IMR-90 (cell line): ENCODE measurements at regions not wholly inside any gene's neighbourhood (a gene's known extent, or its start where the extent isn't known, plus 50 kb on each side); places are given as distances from the start of the nearest gene placed in this dataset.

Experiments
- ATAC-seq: fragments of 200-7000 bp; cut with Tn5 transposase; 2 replicates; pipeline ENCODE4 v1.9.1; 2020; ENCODE audit warnings: low read depth, mild to moderate bottlenecking, moderate library complexity
- BruUV-seq: library from RNA; stranded (reverse); fragments of 400-500 nt; replicated peaks from 2 replicates; lab custom pipeline; 2021; lab: Mats Ljungman, UMichigan
- CTCF ChIA-PET: fragments of 300-600 bp; formaldehyde crosslinking; extraction: SDS; loops from one replicate; lab custom pipeline; 2021; ENCODE audit warnings: antibody characterized with exemption; lab: Yijun Ruan, JAX
- POLR2A ChIA-PET: fragments of 300-600 bp; sonication (Branson Sonifier 250); formaldehyde crosslinking; loops from one replicate; lab custom pipeline; 2022; ENCODE audit warnings: antibody characterized with exemption; ENCODE audit not compliant: unreplicated experiment; lab: Charles Lee
- DNase-seq: peaks from one replicate; pipeline ENCODE4 v3.0.0; 2013
- H2AFZ ChIP-seq: replicated peaks from 2 replicates; pipeline ENCODE3; 2013; ENCODE audit warnings: low read length, mild to moderate bottlenecking; ENCODE audit not compliant: poor library complexity
- H2AK5ac ChIP-seq: 2 replicates; pipeline ENCODE4 v1.6.1; 2013; ENCODE audit warnings: low read depth, low read length, inconsistent platforms
- H2AK9ac ChIP-seq: replicated peaks from 2 replicates; pipeline ENCODE3; 2013; ENCODE audit warnings: mild to moderate bottlenecking, low read depth, low read length, moderate library complexity; ENCODE audit not compliant: poor library complexity
- H2BK120ac ChIP-seq: 2 replicates; pipeline ENCODE4 v1.6.1; 2013; ENCODE audit warnings: low read depth, low read length, inconsistent platforms
- H2BK15ac ChIP-seq: 3 replicates; pipeline ENCODE4 v1.6.1; 2013; ENCODE audit warnings: low read depth, low read length, inconsistent platforms
- H2BK20ac ChIP-seq: 2 replicates; pipeline ENCODE4 v1.6.1; 2013; ENCODE audit warnings: low read depth, mild to moderate bottlenecking, inconsistent platforms, low read length, moderate library complexity
- H2BK5ac ChIP-seq: 2 replicates; pipeline ENCODE4 v1.6.1; 2013; ENCODE audit warnings: mild to moderate bottlenecking, low read depth, low read length, inconsistent platforms; ENCODE audit not compliant: poor library complexity, severe bottlenecking
- H3K14ac ChIP-seq: replicated peaks from 2 replicates; pipeline ENCODE4 v1.6.1; 2013; ENCODE audit warnings: low read depth, low read length, inconsistent platforms
- H3K18ac ChIP-seq: 2 replicates; pipeline ENCODE4 v1.6.1; 2013; ENCODE audit warnings: low read depth, low read length, control low read depth
- H3K23ac ChIP-seq: 2 replicates; pipeline ENCODE4 v1.6.1; 2013; ENCODE audit warnings: low read depth, low read length, inconsistent platforms
- H3K27ac ChIP-seq: 2 replicates; pipeline ENCODE4 v1.5.1; 2013; ENCODE audit warnings: mild to moderate bottlenecking, control low read depth, low read length; ENCODE audit not compliant: insufficient read depth
- H3K27me3 ChIP-seq: 2 replicates; pipeline ENCODE4 v1.6.1; 2013; ENCODE audit warnings: low read length; ENCODE audit not compliant: control insufficient read depth, insufficient read depth
- H3K36me3 ChIP-seq: 2 replicates; pipeline ENCODE4 v1.6.1; 2013; ENCODE audit warnings: low read length, mixed read lengths; ENCODE audit not compliant: control insufficient read depth, insufficient read depth
- H3K4ac ChIP-seq: 2 replicates; pipeline ENCODE4 v1.6.1; 2013; ENCODE audit warnings: low read depth, low read length, inconsistent platforms
- H3K4me1 ChIP-seq: 2 replicates; pipeline ENCODE4 v1.6.1; 2013; ENCODE audit warnings: low read length, mixed read lengths; ENCODE audit not compliant: control insufficient read depth, insufficient read depth
- H3K4me2 ChIP-seq: 2 replicates; pipeline ENCODE4 v1.6.1; 2013; ENCODE audit warnings: low read depth, mild to moderate bottlenecking, control low read depth, low read length, moderate library complexity
- H3K4me3 ChIP-seq: 2 replicates; pipeline ENCODE4 v1.5.1; 2013; ENCODE audit warnings: low read depth, mild to moderate bottlenecking, control low read depth, low read length, moderate library complexity; ENCODE audit not compliant: insufficient read depth
- H3K56ac ChIP-seq: 2 replicates; pipeline ENCODE4 v1.6.1; 2013; ENCODE audit warnings: low read length, inconsistent platforms; ENCODE audit not compliant: insufficient read depth; ENCODE audit errors: extremely low read depth
- H3K79me1 ChIP-seq, 2 experiments: 2 replicates each; pipeline ENCODE4 v1.6.1; 2013; ENCODE audit warnings: low read length in 2 of 2, inconsistent platforms in 1 of 2, low read depth in 1 of 2
- H3K9ac ChIP-seq: 2 replicates; pipeline ENCODE4 v1.6.1; 2013; ENCODE audit warnings: low read depth, low read length, control low read depth
- H3K9me1 ChIP-seq: 2 replicates; pipeline ENCODE4 v1.6.1; 2013; ENCODE audit warnings: low read length, inconsistent platforms; ENCODE audit not compliant: insufficient read depth
- H3K9me3 ChIP-seq: 2 replicates; pipeline ENCODE4 v1.6.1; 2013; ENCODE audit warnings: low read length; ENCODE audit not compliant: control insufficient read depth, insufficient read depth
- H4K20me1 ChIP-seq: 2 replicates; pipeline ENCODE4 v1.6.1; 2013; ENCODE audit warnings: low read length, inconsistent platforms; ENCODE audit not compliant: insufficient read depth
- H4K5ac ChIP-seq: 2 replicates; pipeline ENCODE4 v1.6.1; 2013; ENCODE audit warnings: mild to moderate bottlenecking, low read depth, low read length, control low read depth
- H4K8ac ChIP-seq, 2 experiments: 2 replicates each; pipeline ENCODE4 v1.6.1; 2013; ENCODE audit warnings: low read depth in 2 of 2, low read length in 2 of 2, control low read depth in 1 of 2, inconsistent platforms in 1 of 2
- H4K91ac ChIP-seq: 2 replicates; pipeline ENCODE4 v1.6.1; 2013; ENCODE audit warnings: low read depth, low read length, inconsistent platforms; ENCODE audit not compliant: insufficient read depth
- BHLHE40 ChIP-seq: fragments of 150-350 bp; IDR thresholded peaks from 2 replicates; pipeline ENCODE4 v1.6.1; 2016; ENCODE audit warnings: mild to moderate bottlenecking, low read depth, low read length
- CEBPB ChIP-seq: IDR thresholded peaks from 2 replicates; pipeline ENCODE4 v1.6.1; 2012; ENCODE audit warnings: low read depth, low read length, improper control_type of control experiment
- CHD1 ChIP-seq: IDR thresholded peaks from 2 replicates; pipeline ENCODE4 v1.6.1; 2012; ENCODE audit warnings: low read depth, low read length, improper control_type of control experiment
- FOS ChIP-seq: fragments of 150-350 bp; IDR thresholded peaks from 2 replicates; pipeline ENCODE4 v1.6.1; 2016; ENCODE audit warnings: low read depth, low read length
- MAZ ChIP-seq: IDR thresholded peaks from 2 replicates; pipeline ENCODE4 v1.6.1; 2012; ENCODE audit warnings: low read depth, mild to moderate bottlenecking, low read length, improper control_type of control experiment, moderate library complexity, borderline replicate concordance
- MXI1 ChIP-seq: IDR thresholded peaks from 2 replicates; pipeline ENCODE4 v1.6.1; 2012; ENCODE audit warnings: low read depth, mild to moderate bottlenecking, low read length, moderate library complexity, borderline replicate concordance
- NFE2L2 ChIP-seq: fragments of 150-350 bp; IDR thresholded peaks from 2 replicates; pipeline ENCODE4 v1.6.1; 2016; ENCODE audit warnings: low read depth, mild to moderate bottlenecking, low read length
- POLR2A ChIP-seq: IDR thresholded peaks from 2 replicates; pipeline ENCODE4 v1.6.1; 2012; ENCODE audit warnings: mild to moderate bottlenecking, low read depth, low read length
- RAD21 ChIP-seq: IDR thresholded peaks from 2 replicates; pipeline ENCODE4 v1.6.1; 2012; ENCODE audit warnings: low read length, improper control_type of control experiment
- RCOR1 ChIP-seq: IDR thresholded peaks from 2 replicates; pipeline ENCODE4 v1.6.1; 2012; ENCODE audit warnings: mild to moderate bottlenecking, low read length, improper control_type of control experiment; ENCODE audit not compliant: insufficient replicate concordance
- RFX5 ChIP-seq: IDR thresholded peaks from 2 replicates; pipeline ENCODE4 v1.8.0; 2012; ENCODE audit warnings: low read depth, mild to moderate bottlenecking, low read length, moderate library complexity
- SMC3 ChIP-seq: fragments of 150-350 bp; IDR thresholded peaks from 2 replicates; pipeline ENCODE4 v1.6.1; 2016; ENCODE audit warnings: low read depth, mild to moderate bottlenecking, antibody characterized with exemption, low read length, moderate library complexity
- USF2 ChIP-seq: fragments of 150-350 bp; IDR thresholded peaks from 2 replicates; pipeline ENCODE4 v1.6.1; 2017; ENCODE audit warnings: mild to moderate bottlenecking, antibody characterized with exemption, low read length, low read depth
- WGBS, 2 experiments: methylation state at CpG; one replicate each; pipeline versions ENCODE4 v1.1.5 to v1.1.7; 2013; ENCODE audit warnings: missing lambda C conversion rate in 2 of 2; ENCODE audit not compliant: insufficient read length in 1 of 2; ENCODE audit errors: extremely low coverage in 2 of 2; 5-methylcytosine and 5-hydroxymethylcytosine counted together
- dilution Hi-C: fragments of 300-500 bp; cut with HindIII; formaldehyde crosslinking; loops from one replicate; pipeline ENCODE4 v1.14.3; 2018; ENCODE audit warnings: low sequenced_read_pairs; ENCODE audit not compliant: unreplicated experiment
- in situ Hi-C: fragments of 300-500 bp; cut with MboI; formaldehyde crosslinking; loops from 3 replicates; pipeline ENCODE4 v1.14.3; 2019; ENCODE audit warnings: low sequenced_read_pairs, inconsistent platforms, mixed read lengths
- intact Hi-C: fragments of 100-400 bp; cut with micrococcal nuclease; formaldehyde crosslinking; loops from 2 replicates; pipeline ENCODE4 v1.10.0; 2022
- TF ChIP-seq, protein P1 (sequence below): conservative IDR thresholded peaks from 2 replicates; pipeline ENCODE4 v1.5.1; 2012; ENCODE audit warnings: mild to moderate bottlenecking, low read depth, low read length, improper control_type of control experiment
- TF ChIP-seq, protein P2 (sequence below): fragments of 150-350 bp; IDR thresholded peaks from 2 replicates; pipeline ENCODE4 v1.6.1; 2016; ENCODE audit warnings: low read depth, mild to moderate bottlenecking, low read length, moderate library complexity, borderline replicate concordance

- Histone ChIP-seq H2AK9ac (no peak overlapping the region), H3K4me2 (no peak overlapping the region), H3K27ac (no peak overlapping the region), H3K4ac (no peak overlapping the region), H3K4me3 (no peak overlapping the region), H3K36me3 (no peaks in the 10 kb centered on the region), H2BK20ac (no peak overlapping the region), H3K23ac (no peak overlapping the region), H2AFZ (no peak overlapping the region), H3K18ac (no peak overlapping the region), H2BK120ac (no peak overlapping the region), H3K9me1 (peaks cover 2% of the 10 kb centered on the region; the same call in 1 of the 2 replicates), H3K27me3 (no peaks in the 10 kb centered on the region), H3K56ac (no peak overlapping the region), H3K14ac (no peak overlapping the region), H4K5ac (no peak overlapping the region), H2BK5ac (no peak overlapping the region), H4K91ac (no peak overlapping the region), H3K79me1 (peaks cover 0 to 3% of the 10 kb centered on the region in 2 experiments; a peak in 1 of 4 replicates), H3K9me3 (no peaks in the 10 kb centered on the region), H2BK15ac (no peak overlapping the region), H4K20me1 (no peaks in the 10 kb centered on the region), H2AK5ac (no peak overlapping the region; the same call in 1 of the 2 replicates), H3K4me1 (peaks cover 5% of the 10 kb centered on the region; the same call in 1 of the 2 replicates), H3K9ac (no peak overlapping the region), H4K8ac (no peak overlapping the region)
- intact Hi-C loops, result no loop called here
- dilution Hi-C loops, result no loop called here
- BruUV-seq, result no TSS peak
- TF ChIP-seq CEBPB (no peak), CHD1 (no peak), BHLHE40 (no peak), RFX5 (no peak), RAD21 (no peak), USF2 (no peak), RCOR1 (no peak), MXI1 (no peak), MAZ (no peak), SMC3 (no peak), NFE2L2 (no peak), POLR2A (no peak), FOS (no peak)
- TF ChIP-seq, protein P1, sequence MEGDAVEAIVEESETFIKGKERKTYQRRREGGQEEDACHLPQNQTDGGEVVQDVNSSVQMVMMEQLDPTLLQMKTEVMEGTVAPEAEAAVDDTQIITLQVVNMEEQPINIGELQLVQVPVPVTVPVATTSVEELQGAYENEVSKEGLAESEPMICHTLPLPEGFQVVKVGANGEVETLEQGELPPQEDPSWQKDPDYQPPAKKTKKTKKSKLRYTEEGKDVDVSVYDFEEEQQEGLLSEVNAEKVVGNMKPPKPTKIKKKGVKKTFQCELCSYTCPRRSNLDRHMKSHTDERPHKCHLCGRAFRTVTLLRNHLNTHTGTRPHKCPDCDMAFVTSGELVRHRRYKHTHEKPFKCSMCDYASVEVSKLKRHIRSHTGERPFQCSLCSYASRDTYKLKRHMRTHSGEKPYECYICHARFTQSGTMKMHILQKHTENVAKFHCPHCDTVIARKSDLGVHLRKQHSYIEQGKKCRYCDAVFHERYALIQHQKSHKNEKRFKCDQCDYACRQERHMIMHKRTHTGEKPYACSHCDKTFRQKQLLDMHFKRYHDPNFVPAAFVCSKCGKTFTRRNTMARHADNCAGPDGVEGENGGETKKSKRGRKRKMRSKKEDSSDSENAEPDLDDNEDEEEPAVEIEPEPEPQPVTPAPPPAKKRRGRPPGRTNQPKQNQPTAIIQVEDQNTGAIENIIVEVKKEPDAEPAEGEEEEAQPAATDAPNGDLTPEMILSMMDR, result no peak
- TF ChIP-seq, protein P2, sequence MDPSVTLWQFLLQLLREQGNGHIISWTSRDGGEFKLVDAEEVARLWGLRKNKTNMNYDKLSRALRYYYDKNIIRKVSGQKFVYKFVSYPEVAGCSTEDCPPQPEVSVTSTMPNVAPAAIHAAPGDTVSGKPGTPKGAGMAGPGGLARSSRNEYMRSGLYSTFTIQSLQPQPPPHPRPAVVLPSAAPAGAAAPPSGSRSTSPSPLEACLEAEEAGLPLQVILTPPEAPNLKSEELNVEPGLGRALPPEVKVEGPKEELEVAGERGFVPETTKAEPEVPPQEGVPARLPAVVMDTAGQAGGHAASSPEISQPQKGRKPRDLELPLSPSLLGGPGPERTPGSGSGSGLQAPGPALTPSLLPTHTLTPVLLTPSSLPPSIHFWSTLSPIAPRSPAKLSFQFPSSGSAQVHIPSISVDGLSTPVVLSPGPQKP, result no peak
- ATAC-seq, result no peak
- in situ Hi-C loops, result no loop called here
- no peak for DNase-seq
- ChIA-PET CTCF (interaction anchor here (0.5 kb wide), 1 partner anchor 15 kb away, joined by 4 read pairs; no protein-coding TSS in a partner anchor), POLR2A (no interaction called here)
- WGBS, 2 experiments, result no CpG with 5 or more reads among the region's 1 CpG
Observed at GRCh38 chr10:3844491-3845025, 59.5 kb upstream of the KLF6 start.
